ENCODE measurements at regions not wholly inside any gene's neighbourhood (a gene's known extent, or its start where the extent isn't known, plus 50 kb on each side); places are given as distances from the start of the nearest gene placed in this dataset.

- H3K27ac Mint-ChIP-seq, result no peak overlapping the region
- H3K4me1 Mint-ChIP-seq, result no peaks in the 10 kb centered on the region
- H3K27me3 Mint-ChIP-seq, result peaks cover 12 to 46% (median 28%) of the 10 kb centered on the region in 3 donors
- H3K36me3 Mint-ChIP-seq, result no peaks in the 10 kb centered on the region
- no peak for DNase-seq
- H3K4me3 Mint-ChIP-seq, result peak overlapping the region in 1 of 8 donors; percentile 12
- ATAC-seq (ENCODE audit: low read depth in 2 of 2), result no peak
- H3K9me3 Mint-ChIP-seq, result peaks cover 0 to 3% (median 0%) of the 10 kb centered on the region in 7 donors
These were observed 461.6 kb downstream of the BUD13 start for GRCh38 chr11:116311206-116311605.

- ATAC-seq (ENCODE audit: low read depth in 2 of 2), result no peak
- Mint-ChIP-seq H3K27me3 (peaks cover 12 to 42% (median 28%) of the 10 kb centered on the region in 3 donors), H3K4me1 (no peaks in the 10 kb centered on the region), H3K9me3 (peaks cover 0 to 5% (median 1%) of the 10 kb centered on the region in 7 donors), H3K36me3 (no peaks in the 10 kb centered on the region), H3K4me3 (no peak overlapping the region), H3K27ac (no peak overlapping the region)
- DNase-seq, result no peak
These were observed 462.1 kb downstream of the BUD13 start for GRCh38 chr11:116310698-116311097.

GRCh38 chr11:116310226-116310625 lies 462.6 kb downstream of the BUD13 start:
- H3K4me3 Mint-ChIP-seq, result no peak overlapping the region
- H3K27me3 Mint-ChIP-seq, result peaks cover 12 to 38% (median 28%) of the 10 kb centered on the region in 3 donors
- H3K27ac Mint-ChIP-seq, result no peak overlapping the region
- no peak for DNase-seq
- ATAC-seq (ENCODE audit: low read depth in 2 of 2), result no peak
- no peaks in the 10 kb centered on the region for H3K4me1 Mint-ChIP-seq
- no peaks in the 10 kb centered on the region for H3K36me3 Mint-ChIP-seq
- peaks cover 0 to 5% (median 0%) of the 10 kb centered on the region in 7 donors for H3K9me3 Mint-ChIP-seq

- H3K9me3 Mint-ChIP-seq, result peaks cover 0 to 5% (median 0%) of the 10 kb centered on the region in 7 donors
- ATAC-seq (ENCODE audit: low read depth in 2 of 2) (no peak), DNase-seq (no peak)
- H3K27ac Mint-ChIP-seq, result no peak overlapping the region
- no peaks in the 10 kb centered on the region for H3K4me1 Mint-ChIP-seq
- peaks cover 8 to 32% (median 22%) of the 10 kb centered on the region in 3 donors for H3K27me3 Mint-ChIP-seq
- no peaks in the 10 kb centered on the region for H3K36me3 Mint-ChIP-seq
- H3K4me3 Mint-ChIP-seq, result no peak overlapping the region
These were observed 463.3 kb downstream of the BUD13 start for GRCh38 chr11:116309446-116309845.

- Mint-ChIP-seq H3K36me3 (no peaks in the 10 kb centered on the region), H3K27me3 (peaks cover 0 to 9% (median 0%) of the 10 kb centered on the region in 3 donors), H3K4me3 (no peak overlapping the region), H3K9me3 (peaks cover 0 to 9% (median 0%) of the 10 kb centered on the region in 7 donors), H3K4me1 (no peaks in the 10 kb centered on the region), H3K27ac (no peak overlapping the region)
- ATAC-seq (ENCODE audit: low read depth in 2 of 2), result no peak
- DNase-seq, result no peak
These were observed 470.0 kb downstream of the BUD13 start for GRCh38 chr11:116302756-116303155.

GRCh38 chr11:116301141-116301540 lies 471.6 kb downstream of the BUD13 start:
- Mint-ChIP-seq H3K27me3 (peaks cover 0 to 9% (median 0%) of the 10 kb centered on the region in 3 donors), H3K27ac (no peak overlapping the region)
- no peak for ATAC-seq (ENCODE audit: low read depth in 2 of 2)

GRCh38 chr11:116300232-116300631 lies 472.6 kb downstream of the BUD13 start:
- Mint-ChIP-seq H3K4me3 (no peak overlapping the region), H3K4me1 (no peaks in the 10 kb centered on the region), H3K9me3 (peaks cover 0 to 5% (median 3%) of the 10 kb centered on the region in 7 donors), H3K27ac (no peak overlapping the region), H3K36me3 (no peaks in the 10 kb centered on the region), H3K27me3 (peaks cover 0 to 9% (median 0%) of the 10 kb centered on the region in 3 donors)
- ATAC-seq (ENCODE audit: low read depth in 2 of 2) (no peak), DNase-seq (no peak)

More at GRCh38 chr11:116301141-116301540, 471.6 kb downstream of the BUD13 start:
- DNase-seq, result no peak
- H3K4me3 Mint-ChIP-seq, result no peak overlapping the region
- no peaks in the 10 kb centered on the region for H3K4me1 Mint-ChIP-seq
- H3K36me3 Mint-ChIP-seq, result no peaks in the 10 kb centered on the region
- H3K9me3 Mint-ChIP-seq, result peaks cover 0 to 7% (median 0%) of the 10 kb centered on the region in 7 donors

- Mint-ChIP-seq H3K27ac (no peak overlapping the region), H3K4me1 (no peaks in the 10 kb centered on the region), H3K36me3 (no peaks in the 10 kb centered on the region), H3K4me3 (no peak overlapping the region), H3K9me3 (peaks cover 0 to 18% (median 2%) of the 10 kb centered on the region in 7 donors), H3K27me3 (peaks cover 0 to 4% (median 0%) of the 10 kb centered on the region in 3 donors)
- DNase-seq (no peak), ATAC-seq (ENCODE audit: low read depth in 2 of 2) (no peak)
These were observed 478.2 kb downstream of the BUD13 start for GRCh38 chr11:116294630-116295029.

GRCh38 chr11:116287866-116288265 lies 484.9 kb downstream of the BUD13 start:
- Mint-ChIP-seq H3K27ac (no peak overlapping the region), H3K4me1 (no peaks in the 10 kb centered on the region), H3K9me3 (peaks cover 1 to 22% (median 7%) of the 10 kb centered on the region in 7 donors), H3K36me3 (no peaks in the 10 kb centered on the region), H3K27me3 (peaks cover 0 to 3% (median 0%) of the 10 kb centered on the region in 3 donors), H3K4me3 (no peak overlapping the region)
- DNase-seq (no peak), ATAC-seq (ENCODE audit: low read depth in 2 of 2) (no peak)

- no peak overlapping the region for H3K4me3 Mint-ChIP-seq
- DNase-seq (no peak), ATAC-seq (ENCODE audit: low read depth in 2 of 2) (no peak)
- H3K36me3 Mint-ChIP-seq, result no peaks in the 10 kb centered on the region
- peaks cover 0 to 3% (median 0%) of the 10 kb centered on the region in 3 donors for H3K27me3 Mint-ChIP-seq
- no peaks in the 10 kb centered on the region for H3K4me1 Mint-ChIP-seq
- H3K27ac Mint-ChIP-seq, result no peak overlapping the region
- H3K9me3 Mint-ChIP-seq, result peaks cover 1 to 15% (median 3%) of the 10 kb centered on the region in 7 donors
These were observed 487.8 kb downstream of the BUD13 start for GRCh38 chr11:116285026-116285425.

GRCh38 chr11:116283300-116283699 lies 489.5 kb downstream of the BUD13 start:
- DNase-seq (no peak), ATAC-seq (ENCODE audit: low read depth in 2 of 2) (no peak)
- Mint-ChIP-seq H3K9me3 (peaks cover 0 to 3% (median 0%) of the 10 kb centered on the region in 7 donors), H3K4me3 (no peak overlapping the region), H3K36me3 (no peaks in the 10 kb centered on the region), H3K4me1 (no peaks in the 10 kb centered on the region), H3K27ac (no peak overlapping the region), H3K27me3 (peaks cover 0 to 16% (median 6%) of the 10 kb centered on the region in 3 donors)

- peaks cover 0 to 16% (median 6%) of the 10 kb centered on the region in 3 donors for H3K27me3 Mint-ChIP-seq
These were observed 490.3 kb downstream of the BUD13 start for GRCh38 chr11:116282481-116282880.

GRCh38 chr11:116281173-116282160 lies 491.3 kb downstream of the BUD13 start:
- ATAC-seq (ENCODE audit: low read depth in 2 of 2), result no peak
- peaks cover 0 to 3% (median 0%) of the 10 kb centered on the region in 7 donors for H3K9me3 Mint-ChIP-seq
- no peaks in the 10 kb centered on the region for H3K36me3 Mint-ChIP-seq
- no peak overlapping the region for H3K4me3 Mint-ChIP-seq
- peaks cover 0 to 16% (median 15%) of the 10 kb centered on the region in 3 donors for H3K27me3 Mint-ChIP-seq
- H3K4me1 Mint-ChIP-seq, result no peaks in the 10 kb centered on the region
- DNase-seq, result no peak
- no peak overlapping the region for H3K27ac Mint-ChIP-seq

More at GRCh38 chr11:116282481-116282880, 490.3 kb downstream of the BUD13 start:
- Mint-ChIP-seq H3K27ac (no peak overlapping the region), H3K9me3 (peaks cover 0 to 3% (median 0%) of the 10 kb centered on the region in 7 donors), H3K4me1 (no peaks in the 10 kb centered on the region), H3K4me3 (no peak overlapping the region), H3K36me3 (no peaks in the 10 kb centered on the region)
- ATAC-seq (ENCODE audit: low read depth in 2 of 2), result no peak
- no peak for DNase-seq

- Mint-ChIP-seq H3K27me3 (peaks cover 13 to 24% (median 14%) of the 10 kb centered on the region in 3 donors), H3K4me3 (no peak overlapping the region), H3K27ac (no peak overlapping the region), H3K9me3 (peaks cover 0 to 3% (median 0%) of the 10 kb centered on the region in 7 donors), H3K4me1 (no peaks in the 10 kb centered on the region), H3K36me3 (no peaks in the 10 kb centered on the region)
- DNase-seq, result no peak
- no peak for ATAC-seq (ENCODE audit: low read depth in 2 of 2)
These were observed 493.3 kb downstream of the BUD13 start for GRCh38 chr11:116279511-116279910.
